H54 (cell line): ENCODE measurements at regions not wholly inside any gene's neighbourhood (a gene's known extent, or its start where the extent isn't known, plus 50 kb on each side); places are given as distances from the start of the nearest gene placed in this dataset.

Source experiments
- DNase-seq: peaks from one replicate; pipeline ENCODE4 v3.0.0; 2011; ENCODE audit warnings: low spot score, mixed read lengths; ENCODE audit not compliant: insufficient read length
- FAIRE-seq: peaks from 3 replicates; lab custom pipeline; 2011; peaks lifted over from hg19 to GRCh38; lab: Jason Lieb, UNC
- POLR2A ChIP-seq: IDR thresholded peaks from 2 replicates; pipeline ENCODE4 v1.6.1; 2011; ENCODE audit warnings: low read depth, mild to moderate bottlenecking, low read length

- no peak for FAIRE-seq
- DNase-seq: no peak
- TF ChIP-seq POLR2A: no peak
Measured at GRCh38 chr15:61331019-61331418, 101.9 kb upstream of the RORA start.

GRCh38 chr15:61327019-61327631 is 98.0 kb upstream of the RORA start:
- no peak for FAIRE-seq
- no peak for DNase-seq

GRCh38 chr15:61319892-61320291 is 90.8 kb upstream of the RORA start:
- FAIRE-seq: no peak

More at GRCh38 chr15:61327019-61327631, 98.0 kb upstream of the RORA start:
- no peak for TF ChIP-seq POLR2A

GRCh38 chr15:61318802-61319525 is 89.9 kb upstream of the RORA start:
- DNase-seq (no peak), FAIRE-seq (no peak)
- TF ChIP-seq POLR2A: no peak

More at GRCh38 chr15:61319892-61320291, 90.8 kb upstream of the RORA start:
- no peak for TF ChIP-seq POLR2A
- no peak for DNase-seq

- no peak for TF ChIP-seq POLR2A
- FAIRE-seq (no peak), DNase-seq (no peak)
Measured at GRCh38 chr15:61318301-61318700, 89.2 kb upstream of the RORA start.

- DNase-seq (no peak), FAIRE-seq (no peak)
- TF ChIP-seq POLR2A: no peak
Measured at GRCh38 chr15:61315471-61315870, 86.4 kb upstream of the RORA start.

- no peak for TF ChIP-seq POLR2A
- no peak for DNase-seq
- no peak for FAIRE-seq
Measured at GRCh38 chr15:61314427-61314826, 85.3 kb upstream of the RORA start.

GRCh38 chr15:61309617-61310016 is 80.5 kb upstream of the RORA start:
- FAIRE-seq (no peak), DNase-seq (no peak)
- TF ChIP-seq POLR2A: no peak

- FAIRE-seq: no peak
- no peak for TF ChIP-seq POLR2A
- no peak for DNase-seq
Measured at GRCh38 chr15:61309031-61309511, 80.0 kb upstream of the RORA start.

GRCh38 chr15:61308437-61308836 is 79.3 kb upstream of the RORA start:
- FAIRE-seq (no peak), DNase-seq (no peak)
- TF ChIP-seq POLR2A: no peak

GRCh38 chr15:61307474-61307873 is 78.4 kb upstream of the RORA start:
- FAIRE-seq (no peak), DNase-seq (no peak)
- TF ChIP-seq POLR2A: no peak

GRCh38 chr15:61301701-61302100 is 72.6 kb upstream of the RORA start:
- TF ChIP-seq POLR2A: no peak
- FAIRE-seq (no peak), DNase-seq (no peak)

GRCh38 chr15:61299075-61299763 is 70.1 kb upstream of the RORA start:
- DNase-seq (no peak), FAIRE-seq (no peak)
- no peak for TF ChIP-seq POLR2A

- no peak for TF ChIP-seq POLR2A
- DNase-seq: no peak
- FAIRE-seq: no peak
Measured at GRCh38 chr15:61295239-61295638, 66.1 kb upstream of the RORA start.
